ENCODE measurements at regions not wholly inside any gene's neighbourhood (a gene's known extent, or its start where the extent isn't known, plus 50 kb on each side); places are given as distances from the start of the nearest gene placed in this dataset.

DNA sequence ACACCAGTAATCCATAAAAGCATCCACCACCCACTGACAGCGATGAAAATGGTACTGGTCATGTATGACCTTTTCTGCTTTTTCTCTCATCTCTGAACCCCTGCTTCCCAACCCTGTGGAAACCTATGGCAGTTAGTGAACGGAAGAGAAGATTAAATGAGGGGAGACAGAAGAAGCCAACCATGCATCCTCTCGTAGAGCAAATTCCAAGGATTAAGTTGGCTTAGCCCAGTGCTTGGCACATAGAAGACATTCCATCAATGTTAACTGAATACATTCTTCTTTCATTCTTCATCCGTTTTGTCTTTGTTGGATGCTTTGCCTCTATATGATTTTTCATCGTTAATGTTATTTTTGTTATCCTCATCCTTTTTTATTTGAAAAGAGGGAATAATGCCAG is 339.7 kb upstream of the FLRT2 start:
- no peaks in the 10 kb centered on the region for H3K9me3 ChIP-seq
- intact Hi-C loops (cut with DNase I) = no loop called here
- no peak overlapping the region for H3K4me3 ChIP-seq
- DNase-seq (ENCODE audit: low spot score) = no peak
- WGBS = 94% methylated on average over 5 of the region's 5 CpGs
- no peaks in the 10 kb centered on the region for H3K36me3 ChIP-seq
- no peaks in the 10 kb centered on the region for H3K4me1 ChIP-seq (replicated peaks)
- H3K27ac ChIP-seq = no peak overlapping the region
- no peak for TF ChIP-seq POLR2AphosphoS5 (IDR thresholded peaks at IDR 0.05)
- no peak for TF ChIP-seq CTCF (IDR thresholded peaks at IDR 0.05)
- TF ChIP-seq POLR2A (IDR thresholded peaks at IDR 0.05) = no peak
- H3K27me3 ChIP-seq (replicated peaks; ENCODE audit: insufficient read depth) = no peaks in the 10 kb centered on the region

DNA sequence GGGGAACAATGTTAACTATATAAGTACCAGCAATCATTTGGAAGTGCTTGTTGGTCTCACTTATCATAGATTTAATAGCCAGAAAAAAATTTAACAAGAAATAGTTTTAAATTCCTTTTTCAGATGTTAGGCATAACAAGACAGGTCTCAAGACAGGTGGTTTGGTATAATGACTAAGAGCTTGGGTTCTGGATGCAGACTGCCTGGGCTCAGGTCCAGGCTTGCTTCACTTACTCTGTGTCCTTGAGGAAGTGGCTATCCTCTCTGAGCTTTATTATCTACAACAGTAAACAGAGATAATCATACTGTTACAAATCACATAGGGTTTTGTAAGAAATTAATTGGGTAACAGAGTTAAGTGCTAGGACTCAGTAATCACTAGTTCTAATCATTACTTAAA is 338.0 kb upstream of the FLRT2 start:
- intact Hi-C loops (cut with DNase I) = no loop called here
- no peak overlapping the region for H3K4me3 ChIP-seq
- no peaks in the 10 kb centered on the region for H3K9me3 ChIP-seq
- no peaks in the 10 kb centered on the region for H3K36me3 ChIP-seq
- no peak for DNase-seq (ENCODE audit: low spot score)
- no peaks in the 10 kb centered on the region for H3K27me3 ChIP-seq (replicated peaks; ENCODE audit: insufficient read depth)
- TF ChIP-seq CTCF (IDR thresholded peaks at IDR 0.05) (no peak), POLR2AphosphoS5 (IDR thresholded peaks at IDR 0.05) (no peak)
- H3K4me1 ChIP-seq (replicated peaks) = no peaks in the 10 kb centered on the region
- H3K27ac ChIP-seq = no peak overlapping the region

- Histone ChIP-seq H3K27ac (no peak overlapping the region), H3K4me3 (no peak overlapping the region), H3K4me1 (replicated peaks) (no peaks in the 10 kb centered on the region), H3K27me3 (replicated peaks; ENCODE audit: insufficient read depth) (no peaks in the 10 kb centered on the region), H3K36me3 (no peaks in the 10 kb centered on the region), H3K9me3 (no peaks in the 10 kb centered on the region)
- TF ChIP-seq CTCF (IDR thresholded peaks at IDR 0.05) (peak in 2 of 4 experiments; percentile 26 to 37), POLR2A (IDR thresholded peaks at IDR 0.05) (no peak)
- no peak for DNase-seq (ENCODE audit: low spot score)
- WGBS = 98% methylated on average over 4 of the region's 4 CpGs
- intact Hi-C loops (cut with DNase I) = no loop called here
These were observed 334.0 kb upstream of the FLRT2 start for GRCh38 chr14:85195872-85196477.

GRCh38 chr14:85198001-85198400 is 331.9 kb upstream of the FLRT2 start:
- DNase-seq (ENCODE audit: low spot score) = no peak
- H3K36me3 ChIP-seq = no peaks in the 10 kb centered on the region
- H3K9me3 ChIP-seq = no peaks in the 10 kb centered on the region
- TF ChIP-seq CTCF (IDR thresholded peaks at IDR 0.05) (no peak), POLR2A (IDR thresholded peaks at IDR 0.05) (no peak), POLR2AphosphoS5 (IDR thresholded peaks at IDR 0.05) (no peak)
- WGBS = 73% methylated on average over 4 of the region's 4 CpGs
- intact Hi-C loops (cut with DNase I) = no loop called here
- H3K27me3 ChIP-seq (replicated peaks; ENCODE audit: insufficient read depth) = no peaks in the 10 kb centered on the region
- H3K4me1 ChIP-seq (replicated peaks) = no peaks in the 10 kb centered on the region
- no peak overlapping the region for H3K27ac ChIP-seq
- H3K4me3 ChIP-seq = no peak overlapping the region

DNA sequence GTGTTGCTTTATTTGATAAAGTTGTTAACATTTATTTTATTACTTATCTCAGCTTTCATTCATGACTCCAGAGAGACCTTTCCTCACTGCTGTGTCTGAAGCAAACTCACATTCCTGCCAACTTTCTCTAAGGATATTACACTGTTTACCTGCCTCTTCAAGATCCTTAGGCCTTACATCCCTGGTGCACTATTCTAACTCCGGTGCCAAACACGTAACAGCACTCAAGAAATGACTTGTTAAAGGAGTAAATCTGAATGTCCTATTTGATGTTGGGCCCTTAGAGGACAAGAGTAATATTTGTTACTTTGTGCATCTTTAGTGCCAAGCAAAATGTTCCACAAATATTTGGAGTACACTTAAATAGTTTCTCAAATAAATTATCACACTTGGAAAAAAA is 324.1 kb upstream of the FLRT2 start:
- H3K27me3 ChIP-seq (replicated peaks; ENCODE audit: insufficient read depth) = no peaks in the 10 kb centered on the region
- no peak overlapping the region for H3K4me3 ChIP-seq
- no peak overlapping the region for H3K27ac ChIP-seq
- H3K9me3 ChIP-seq = no peaks in the 10 kb centered on the region
- TF ChIP-seq POLR2AphosphoS5 (IDR thresholded peaks at IDR 0.05) (no peak), CTCF (IDR thresholded peaks at IDR 0.05) (no peak), POLR2A (IDR thresholded peaks at IDR 0.05) (no peak)
- 56% methylated on average over 2 of the region's 2 CpGs for WGBS
- H3K36me3 ChIP-seq = no peaks in the 10 kb centered on the region
- no peak for DNase-seq (ENCODE audit: low spot score)
- no peaks in the 10 kb centered on the region for H3K4me1 ChIP-seq (replicated peaks)
- intact Hi-C loops (cut with DNase I) = no loop called here

Data from prostate gland (tissue), 2 donors.